CD14-positive monocyte (primary cell): ENCODE measurements at regions not wholly inside any gene's neighbourhood (a gene's known extent, or its start where the extent isn't known, plus 50 kb on each side); places are given as distances from the start of the nearest gene placed in this dataset.

Experiments
- DNase-seq, 3 donors: peaks; one replicate each; pipeline ENCODE4 v3.0.0-alpha.2; 2011 to 2022
- H2AFZ ChIP-seq: 2 replicates; pipeline ENCODE4 v1.6.0; 2012; ENCODE audit warnings: mild to moderate bottlenecking, low read depth, low read length, inconsistent platforms; ENCODE audit not compliant: insufficient read depth, poor library complexity, severe bottlenecking
- H3K27ac ChIP-seq, 2 donors: 1 replicate in 1 of 2; 2 replicates in 1 of 2; pipeline ENCODE4 v1.5.1; 2012 to 2013; ENCODE audit warnings: low read length in 2 of 2, control low read depth in 1 of 2, inconsistent platforms in 1 of 2, low read depth in 1 of 2, mild to moderate bottlenecking in 1 of 2
- H3K27me3 ChIP-seq, 2 donors: one replicate each; pipeline versions ENCODE4 v1.6.0 to v1.6.1; 2011 to 2013; ENCODE audit warnings: low read length in 2 of 2; ENCODE audit not compliant: control insufficient read depth in 2 of 2, insufficient read depth in 2 of 2
- H3K36me3 ChIP-seq, 2 donors: replicated peaks in 1 of 2; 1 replicate in 1 of 2; 2 replicates in 1 of 2; pipeline versions ENCODE4 v1.5.1 to v1.6.1; 2012 to 2013; ENCODE audit warnings: low read length in 2 of 2, control low read depth in 1 of 2, inconsistent platforms in 1 of 2, mild to moderate bottlenecking in 1 of 2; ENCODE audit not compliant: insufficient read depth in 2 of 2, control insufficient read depth in 1 of 2
- H3K4me1 ChIP-seq, 2 donors: 1 replicate in 1 of 2; 2 replicates in 1 of 2; pipeline versions ENCODE4 v1.5.1 to v1.6.1; 2012 to 2013; ENCODE audit warnings: low read length in 2 of 2, control low read depth in 1 of 2, inconsistent platforms in 1 of 2, mild to moderate bottlenecking in 1 of 2, moderate library complexity in 1 of 2; ENCODE audit not compliant: insufficient read depth in 2 of 2, control insufficient read depth in 1 of 2
- H3K4me2 ChIP-seq: replicated peaks from 2 replicates; pipeline ENCODE3; 2012; ENCODE audit warnings: low read length, moderate library complexity, mild to moderate bottlenecking; ENCODE audit not compliant: poor library complexity, severe bottlenecking; ENCODE audit errors: extremely low read depth
- H3K4me3 ChIP-seq, 3 experiments: fragments of 200-600 bp in 1 of 3; sonication (generic) in 1 of 3; replicated peaks in 1 of 3; 1 replicate in 2 of 3; 2 replicates in 1 of 3; pipeline ENCODE4 v1.5.1; 2011 to 2013; ENCODE audit warnings: low read length in 3 of 3, mild to moderate bottlenecking in 3 of 3, control low read depth in 2 of 3, low read depth in 2 of 3, inconsistent platforms in 1 of 3, moderate library complexity in 1 of 3
- H3K79me2 ChIP-seq: 2 replicates; pipeline ENCODE4 v1.6.0; 2012; ENCODE audit warnings: mild to moderate bottlenecking, control low read depth, inconsistent platforms, low read length, moderate library complexity; ENCODE audit not compliant: insufficient read depth
- H3K9ac ChIP-seq: 2 replicates; pipeline ENCODE4 v1.6.0; 2017; ENCODE audit warnings: low read length, mild to moderate bottlenecking; ENCODE audit not compliant: insufficient read depth, poor library complexity, severe bottlenecking
- H3K9me3 ChIP-seq, 2 donors: replicated peaks in 1 of 2; 1 replicate in 1 of 2; 2 replicates in 1 of 2; pipeline versions ENCODE4 v1.5.1 to v1.6.1; 2012 to 2013; ENCODE audit warnings: low read length in 2 of 2, control low read depth in 1 of 2; ENCODE audit not compliant: control insufficient read depth in 1 of 2, insufficient read depth in 1 of 2
- H4K20me1 ChIP-seq: 2 replicates; pipeline ENCODE4 v1.6.0; 2012; ENCODE audit warnings: mild to moderate bottlenecking, low read length, control low read depth, moderate library complexity; ENCODE audit not compliant: insufficient read depth
- H3K27ac Mint-ChIP-seq, 7 donors: one replicate each; pipeline ENCODE4 v1.8.0; 2020; ENCODE audit warnings: mild to moderate bottlenecking in 7 of 7, mixed read lengths in 7 of 7, moderate library complexity in 6 of 7, inconsistent platforms in 2 of 7
- H3K27me3 Mint-ChIP-seq, 3 donors: one replicate each; pipeline ENCODE4 v1.8.0; 2021 to 2022; ENCODE audit warnings: low read depth in 3 of 3, mild to moderate bottlenecking in 3 of 3, mixed read lengths in 3 of 3, moderate library complexity in 3 of 3, inconsistent platforms in 1 of 3
- H3K36me3 Mint-ChIP-seq, 2 donors: one replicate each; pipeline ENCODE4 v1.8.0; 2020; ENCODE audit warnings: mixed read lengths in 2 of 2, inconsistent platforms in 1 of 2, mild to moderate bottlenecking in 1 of 2
- H3K4me1 Mint-ChIP-seq: one replicate; pipeline ENCODE4 v1.8.0; 2020; ENCODE audit warnings: mild to moderate bottlenecking, mixed read lengths
- H3K4me3 Mint-ChIP-seq, 2 donors: one replicate each; pipeline ENCODE4 v1.8.0; 2020; ENCODE audit warnings: mild to moderate bottlenecking in 2 of 2, mixed read lengths in 2 of 2, moderate library complexity in 1 of 2
- H3K9me3 Mint-ChIP-seq, 7 donors: one replicate each; pipeline ENCODE4 v1.8.0; 2020 to 2022; ENCODE audit warnings: mixed read lengths in 7 of 7, mild to moderate bottlenecking in 6 of 7, moderate library complexity in 6 of 7, inconsistent platforms in 2 of 7
- WGBS: methylation state at CpG from one replicate; pipeline ENCODE4 v1.1.5; 2013; ENCODE audit warnings: missing lambda C conversion rate; ENCODE audit not compliant: insufficient coverage; 5-methylcytosine and 5-hydroxymethylcytosine counted together
- intact Hi-C, 2 donors: fragments of 100-400 bp; cut with micrococcal nuclease; formaldehyde crosslinking; loops; one replicate each; pipeline versions ENCODE4 v1.15.0 to v1.15.1; 2023
- TF ChIP-seq, protein P1 (sequence below): fragments of 200-600 bp; IDR thresholded peaks from one replicate; pipeline ENCODE4 v1.8.0; 2022; ENCODE audit warnings: antibody characterized with exemption, mild to moderate bottlenecking

DNA sequence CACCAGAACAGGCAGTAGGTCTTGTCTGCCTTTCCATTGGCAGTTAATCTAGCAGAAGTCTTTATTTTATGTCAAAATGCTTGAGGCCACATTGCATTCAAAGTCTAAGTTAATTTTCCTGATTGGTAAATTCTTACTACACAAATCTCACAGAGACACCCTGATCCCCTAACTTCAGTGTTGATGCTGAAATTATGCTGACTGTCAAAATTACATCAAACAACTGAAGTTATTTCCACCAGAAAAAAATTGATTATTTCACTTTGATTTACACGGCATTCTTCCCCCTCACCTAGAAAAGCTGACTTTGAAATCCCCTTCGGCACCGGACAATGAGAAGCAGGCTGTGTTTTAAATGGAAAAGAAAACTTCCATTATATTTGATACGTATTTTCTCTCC, 99.1 kb downstream of the MAF start:
- Histone ChIP-seq H3K27me3 (no peaks in the 10 kb centered on the region), H3K79me2 (no peaks in the 10 kb centered on the region), H3K4me3 (no peak overlapping the region), H3K9me3 (no peaks in the 10 kb centered on the region), H4K20me1 (no peaks in the 10 kb centered on the region), H2AFZ (no peak overlapping the region), H3K36me3 (no peaks in the 10 kb centered on the region), H3K4me2 (no peak overlapping the region), H3K4me1 (peaks cover 9 to 11% of the 10 kb centered on the region in 2 donors), H3K9ac (no peak overlapping the region), H3K27ac (no peak overlapping the region)
- no CpG with 5 or more reads among the region's 4 CpGs for WGBS
- peaks cover 2 to 11% (median 4%) of the 10 kb centered on the region in 3 donors for H3K27me3 Mint-ChIP-seq
- DNase-seq = no peak
- H3K27ac Mint-ChIP-seq = no peak overlapping the region
- peaks cover 0 to 2% (median 2%) of the 10 kb centered on the region in 7 donors for H3K9me3 Mint-ChIP-seq
- no peaks in the 10 kb centered on the region for H3K36me3 Mint-ChIP-seq
- no peak overlapping the region for H3K4me3 Mint-ChIP-seq
- TF ChIP-seq, protein P1, sequence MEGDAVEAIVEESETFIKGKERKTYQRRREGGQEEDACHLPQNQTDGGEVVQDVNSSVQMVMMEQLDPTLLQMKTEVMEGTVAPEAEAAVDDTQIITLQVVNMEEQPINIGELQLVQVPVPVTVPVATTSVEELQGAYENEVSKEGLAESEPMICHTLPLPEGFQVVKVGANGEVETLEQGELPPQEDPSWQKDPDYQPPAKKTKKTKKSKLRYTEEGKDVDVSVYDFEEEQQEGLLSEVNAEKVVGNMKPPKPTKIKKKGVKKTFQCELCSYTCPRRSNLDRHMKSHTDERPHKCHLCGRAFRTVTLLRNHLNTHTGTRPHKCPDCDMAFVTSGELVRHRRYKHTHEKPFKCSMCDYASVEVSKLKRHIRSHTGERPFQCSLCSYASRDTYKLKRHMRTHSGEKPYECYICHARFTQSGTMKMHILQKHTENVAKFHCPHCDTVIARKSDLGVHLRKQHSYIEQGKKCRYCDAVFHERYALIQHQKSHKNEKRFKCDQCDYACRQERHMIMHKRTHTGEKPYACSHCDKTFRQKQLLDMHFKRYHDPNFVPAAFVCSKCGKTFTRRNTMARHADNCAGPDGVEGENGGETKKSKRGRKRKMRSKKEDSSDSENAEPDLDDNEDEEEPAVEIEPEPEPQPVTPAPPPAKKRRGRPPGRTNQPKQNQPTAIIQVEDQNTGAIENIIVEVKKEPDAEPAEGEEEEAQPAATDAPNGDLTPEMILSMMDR = no peak
- peaks cover 10% of the 10 kb centered on the region for H3K4me1 Mint-ChIP-seq
- intact Hi-C loops = no loop called here

- H3K4me1 ChIP-seq = peaks cover 9 to 11% of the 10 kb centered on the region in 2 donors
- no peaks in the 10 kb centered on the region for H3K9me3 ChIP-seq
- H3K27me3 ChIP-seq = no peaks in the 10 kb centered on the region
- no peak for DNase-seq
- TF ChIP-seq, protein P1 = no peak
- H3K27me3 Mint-ChIP-seq = peaks cover 2 to 11% (median 6%) of the 10 kb centered on the region in 3 donors
- H3K9me3 Mint-ChIP-seq = peaks cover 0 to 5% (median 3%) of the 10 kb centered on the region in 7 donors
- H3K4me3 Mint-ChIP-seq = no peak overlapping the region
- H3K79me2 ChIP-seq = no peaks in the 10 kb centered on the region
- peaks cover 10% of the 10 kb centered on the region for H3K4me1 Mint-ChIP-seq
- no peak overlapping the region for H3K4me2 ChIP-seq
- intact Hi-C loops = no loop called here
- 100% methylated on average over 2 of the region's 2 CpGs for WGBS
- no peaks in the 10 kb centered on the region for H4K20me1 ChIP-seq
- H3K36me3 ChIP-seq = no peaks in the 10 kb centered on the region
- H2AFZ ChIP-seq = no peak overlapping the region
- no peaks in the 10 kb centered on the region for H3K36me3 Mint-ChIP-seq
- no peak overlapping the region for H3K27ac ChIP-seq
- no peak overlapping the region for H3K27ac Mint-ChIP-seq
- H3K4me3 ChIP-seq = no peak overlapping the region
- H3K9ac ChIP-seq = no peak overlapping the region
These were observed 99.7 kb downstream of the MAF start for GRCh38 chr16:79500866-79501265.
